HUES48 (cell line): ENCODE measurements at regions not wholly inside any gene's neighbourhood (a gene's known extent, or its start where the extent isn't known, plus 50 kb on each side); places are given as distances from the start of the nearest gene placed in this dataset.

Source experiments
- H3K27ac ChIP-seq: one replicate; pipeline ENCODE4 v1.7.0; 2013; ENCODE audit warnings: low read depth, low read length, inconsistent platforms
- H3K27me3 ChIP-seq: 2 replicates; pipeline ENCODE4 v1.6.1; 2013; ENCODE audit warnings: mild to moderate bottlenecking, low read length; ENCODE audit not compliant: control insufficient read depth, insufficient read depth
- H3K36me3 ChIP-seq: 2 replicates; pipeline ENCODE4 v1.6.1; 2013; ENCODE audit warnings: low read length; ENCODE audit not compliant: control insufficient read depth, insufficient read depth
- H3K4me1 ChIP-seq: 2 replicates; pipeline ENCODE4 v1.6.1; 2013; ENCODE audit warnings: mild to moderate bottlenecking, low read length; ENCODE audit not compliant: control insufficient read depth, insufficient read depth
- H3K4me3 ChIP-seq: 2 replicates; pipeline ENCODE4 v1.5.1; 2013; ENCODE audit warnings: mild to moderate bottlenecking, low read depth, low read length
- H3K9ac ChIP-seq: 2 replicates; pipeline ENCODE4 v1.6.1; 2013; ENCODE audit warnings: mild to moderate bottlenecking, low read depth, low read length, moderate library complexity
- H3K9me3 ChIP-seq: 2 replicates; pipeline ENCODE4 v1.6.1; 2013; ENCODE audit warnings: low read length; ENCODE audit not compliant: control insufficient read depth, insufficient read depth

DNA sequence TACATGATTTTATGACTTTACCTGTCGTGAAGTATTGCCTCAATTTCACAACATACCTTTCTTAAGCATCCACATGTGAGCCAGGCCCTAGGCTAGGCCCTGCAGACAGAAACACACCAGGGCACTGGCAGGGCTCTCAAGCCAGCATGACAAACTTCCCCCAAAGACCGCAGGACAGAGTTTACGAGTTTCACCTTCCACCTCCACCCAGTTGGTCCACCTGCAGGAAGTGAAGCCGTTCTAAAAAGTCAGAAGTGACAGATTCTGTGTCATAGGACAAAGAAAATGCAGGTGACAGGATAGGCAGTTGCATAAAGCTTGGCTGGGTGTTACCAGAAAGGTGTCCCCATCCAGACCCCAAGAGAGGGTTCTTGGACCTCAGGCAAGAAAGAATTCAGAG is 382.3 kb downstream of the PCNX1 start:
- Histone ChIP-seq H3K4me3 (no peak overlapping the region), H3K4me1 (no peaks in the 10 kb centered on the region), H3K9ac (no peak overlapping the region), H3K27ac (no peak overlapping the region), H3K27me3 (no peaks in the 10 kb centered on the region), H3K36me3 (no peaks in the 10 kb centered on the region), H3K9me3 (no peaks in the 10 kb centered on the region)

DNA sequence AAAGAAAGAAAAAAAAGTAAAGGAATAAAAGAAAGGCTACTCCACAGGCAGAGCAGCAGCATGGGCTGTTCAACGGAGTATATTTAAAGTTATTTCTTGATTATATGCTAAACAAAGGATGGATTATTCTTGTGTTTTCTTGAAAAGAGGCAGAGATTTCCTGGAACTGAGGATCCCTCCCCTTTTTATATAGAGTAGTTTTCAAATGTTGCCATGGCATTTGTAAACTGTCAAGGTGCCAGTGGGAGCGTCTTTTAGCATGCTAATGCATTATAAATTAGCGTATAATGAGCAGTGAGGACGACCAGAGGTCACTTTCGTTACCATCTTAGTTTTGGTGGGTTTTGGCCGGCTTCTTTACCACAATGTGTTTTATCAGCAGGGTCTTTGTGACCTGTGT is 383.0 kb downstream of the PCNX1 start:
- Histone ChIP-seq H3K27ac (no peak overlapping the region), H3K36me3 (no peaks in the 10 kb centered on the region), H3K4me1 (no peaks in the 10 kb centered on the region), H3K27me3 (no peaks in the 10 kb centered on the region), H3K9me3 (no peaks in the 10 kb centered on the region), H3K4me3 (no peak overlapping the region), H3K9ac (no peak overlapping the region)

DNA sequence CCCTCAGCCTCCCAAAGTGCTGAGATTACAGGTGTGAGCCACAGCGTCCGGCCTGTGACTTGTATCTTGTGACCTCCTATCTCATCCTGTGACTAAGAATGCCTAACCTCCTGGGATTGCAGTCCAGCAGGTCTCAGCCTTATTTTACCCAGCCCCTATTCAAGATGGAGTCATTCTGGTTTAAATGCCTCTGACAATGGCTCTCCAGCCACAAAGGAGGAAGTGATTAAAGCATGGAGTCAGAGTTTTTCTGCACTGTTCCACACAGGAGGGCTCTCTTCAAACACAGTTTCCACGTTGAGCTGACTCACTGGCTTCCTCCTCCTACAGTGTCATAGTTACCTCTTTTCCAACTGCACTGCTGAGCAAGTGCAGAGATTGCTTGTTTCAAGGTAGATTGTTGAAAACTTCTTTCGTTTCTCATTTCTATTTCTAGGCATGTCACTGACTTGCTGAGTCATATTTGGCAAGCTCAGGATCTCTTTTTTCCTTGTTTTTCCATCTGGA is 383.8 kb downstream of the PCNX1 start:
- Histone ChIP-seq H3K9me3 (no peaks in the 10 kb centered on the region), H3K27me3 (no peaks in the 10 kb centered on the region), H3K36me3 (no peaks in the 10 kb centered on the region), H3K9ac (no peak overlapping the region), H3K27ac (no peak overlapping the region), H3K4me3 (no peak overlapping the region), H3K4me1 (no peaks in the 10 kb centered on the region)

DNA sequence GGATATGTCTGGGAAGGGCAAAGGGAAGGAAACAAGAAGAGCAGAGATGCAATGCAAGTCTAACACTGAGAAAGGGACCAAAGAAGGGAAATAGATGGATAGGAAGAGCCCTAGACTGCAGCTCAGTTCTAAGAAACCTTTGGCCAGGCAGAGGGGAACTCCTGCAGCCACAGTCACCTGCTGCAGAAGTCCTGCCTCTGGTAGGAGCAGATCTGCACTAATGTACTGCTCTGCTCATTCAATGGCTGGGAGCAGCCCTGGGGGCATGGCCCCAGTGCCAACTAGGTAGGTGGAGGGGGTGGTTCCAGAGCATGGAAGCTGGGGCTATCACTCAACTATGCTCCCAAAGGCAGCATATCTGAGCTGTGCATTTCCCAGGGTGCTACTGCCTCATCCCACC is 388.9 kb downstream of the PCNX1 start:
- Histone ChIP-seq H3K4me3 (no peak overlapping the region), H3K9me3 (no peaks in the 10 kb centered on the region), H3K27ac (no peak overlapping the region), H3K27me3 (no peaks in the 10 kb centered on the region), H3K36me3 (no peaks in the 10 kb centered on the region), H3K9ac (no peak overlapping the region), H3K4me1 (no peaks in the 10 kb centered on the region)

DNA sequence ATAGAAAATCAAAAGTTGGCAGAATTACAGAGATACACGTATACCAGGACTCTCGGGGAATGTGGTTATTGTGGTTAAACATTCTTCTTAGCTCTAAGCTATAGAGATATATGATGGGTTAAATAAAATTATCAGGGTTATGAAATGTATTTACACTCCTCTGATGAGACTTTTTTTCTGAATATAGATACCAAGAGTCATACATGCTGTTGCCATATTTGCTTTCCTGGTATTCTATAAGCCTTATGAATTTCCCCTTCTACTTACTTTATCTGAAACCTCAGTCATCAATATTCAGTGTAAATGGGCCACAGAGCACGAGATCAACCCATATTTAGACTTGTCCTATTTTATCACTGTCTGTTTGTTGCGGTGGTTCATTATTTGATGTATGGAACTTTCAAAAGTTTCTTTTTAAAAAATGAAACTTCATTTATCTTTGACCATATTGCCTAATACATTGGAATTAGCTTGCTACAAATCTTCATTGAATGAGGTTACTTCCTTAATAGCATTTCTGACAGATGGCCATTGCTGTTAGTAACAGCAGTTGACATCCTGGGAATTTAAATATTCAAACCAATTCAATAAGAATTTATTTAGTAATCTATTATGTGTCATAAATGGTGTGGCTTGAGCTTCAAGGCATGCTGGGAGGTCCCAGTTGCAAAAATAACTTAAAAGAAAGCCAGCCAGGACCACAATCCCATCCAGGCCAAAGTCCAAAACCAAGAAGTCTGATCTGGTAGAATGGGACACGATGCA is 393.5 kb downstream of the PCNX1 start:
- Histone ChIP-seq H3K36me3 (no peaks in the 10 kb centered on the region), H3K4me3 (no peak overlapping the region), H3K4me1 (no peaks in the 10 kb centered on the region), H3K9ac (no peak overlapping the region), H3K27ac (no peak overlapping the region), H3K9me3 (0 out of 2 replicates have a peak, but pooled peaks cover 5% of the 10 kb centered on the region), H3K27me3 (no peaks in the 10 kb centered on the region)

DNA sequence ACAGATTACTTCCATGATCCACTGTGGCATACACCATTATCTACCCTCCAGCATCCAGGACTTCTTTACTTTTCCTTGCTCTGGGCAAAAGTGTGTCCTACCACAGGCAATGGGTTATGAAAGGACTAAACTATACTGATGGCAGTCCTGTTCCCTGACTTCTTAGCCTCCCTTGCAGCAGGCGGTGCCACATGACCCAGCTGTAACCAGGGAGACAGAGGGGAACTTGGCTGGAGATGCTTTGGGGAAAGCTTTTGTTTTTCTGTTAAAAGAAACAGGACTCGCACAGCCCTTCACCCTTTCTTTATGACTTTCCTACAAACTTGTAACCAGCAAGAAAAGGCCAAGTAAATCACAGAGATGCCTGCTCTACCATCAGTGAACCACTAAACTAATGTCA is 394.4 kb downstream of the PCNX1 start:
- Histone ChIP-seq H3K9ac (no peak overlapping the region), H3K9me3 (0 out of 2 replicates have a peak, but pooled peaks cover 5% of the 10 kb centered on the region), H3K27me3 (no peaks in the 10 kb centered on the region), H3K36me3 (no peaks in the 10 kb centered on the region), H3K4me1 (no peaks in the 10 kb centered on the region), H3K27ac (no peak overlapping the region), H3K4me3 (no peak overlapping the region)

DNA sequence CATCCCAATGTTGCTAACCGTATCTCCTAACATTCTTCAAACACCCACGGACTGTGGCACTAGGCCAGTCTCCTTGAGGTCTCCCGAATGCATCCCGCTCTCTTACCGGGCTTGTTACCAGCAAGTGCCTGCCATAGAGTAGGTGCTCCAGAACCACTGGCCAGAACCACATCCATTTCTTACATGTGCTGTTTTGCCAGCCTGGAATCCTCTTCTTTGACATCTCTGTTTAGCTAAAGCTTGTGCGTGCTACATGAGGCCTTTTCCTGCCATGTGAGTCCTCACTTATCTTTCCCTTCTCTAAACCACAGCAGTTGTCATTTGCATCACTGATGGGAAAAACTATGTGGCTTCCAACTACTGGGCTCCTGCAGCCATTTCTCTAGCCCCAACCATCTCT is 397.4 kb downstream of the PCNX1 start:
- H3K36me3 ChIP-seq, result no peaks in the 10 kb centered on the region
- H3K27me3 ChIP-seq, result no peaks in the 10 kb centered on the region
- no peak overlapping the region for H3K4me3 ChIP-seq
- H3K9ac ChIP-seq, result no peak overlapping the region
- H3K27ac ChIP-seq, result no peak overlapping the region
- H3K9me3 ChIP-seq, result 0 out of 2 replicates have a peak, but pooled peaks cover 5% of the 10 kb centered on the region
- no peaks in the 10 kb centered on the region for H3K4me1 ChIP-seq

DNA sequence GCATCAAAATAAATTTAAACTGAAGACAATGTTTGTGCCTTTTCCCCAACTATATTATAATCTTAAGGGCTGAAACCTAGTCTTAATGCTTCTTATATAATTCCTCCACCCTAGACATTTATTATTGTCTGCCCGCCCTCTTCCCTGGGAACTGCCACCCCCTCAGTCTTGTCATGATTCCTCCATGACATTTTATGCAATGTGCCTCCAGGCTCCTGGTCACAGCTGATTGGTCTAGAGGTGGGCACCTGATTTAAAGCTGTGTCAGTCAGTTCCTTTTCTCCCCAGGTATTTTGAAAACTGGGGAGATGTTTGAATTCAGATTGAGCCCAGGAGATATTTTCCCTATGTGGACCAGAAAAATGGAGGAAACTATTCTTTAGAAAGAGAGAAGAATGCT is 401.4 kb downstream of the PCNX1 start:
- H3K27ac ChIP-seq, result no peak overlapping the region
- no peaks in the 10 kb centered on the region for H3K4me1 ChIP-seq
- no peak overlapping the region for H3K4me3 ChIP-seq
- H3K9ac ChIP-seq, result no peak overlapping the region
- H3K9me3 ChIP-seq, result 0 out of 2 replicates have a peak, but pooled peaks cover 5% of the 10 kb centered on the region
- H3K27me3 ChIP-seq, result no peaks in the 10 kb centered on the region
- H3K36me3 ChIP-seq, result no peaks in the 10 kb centered on the region

DNA sequence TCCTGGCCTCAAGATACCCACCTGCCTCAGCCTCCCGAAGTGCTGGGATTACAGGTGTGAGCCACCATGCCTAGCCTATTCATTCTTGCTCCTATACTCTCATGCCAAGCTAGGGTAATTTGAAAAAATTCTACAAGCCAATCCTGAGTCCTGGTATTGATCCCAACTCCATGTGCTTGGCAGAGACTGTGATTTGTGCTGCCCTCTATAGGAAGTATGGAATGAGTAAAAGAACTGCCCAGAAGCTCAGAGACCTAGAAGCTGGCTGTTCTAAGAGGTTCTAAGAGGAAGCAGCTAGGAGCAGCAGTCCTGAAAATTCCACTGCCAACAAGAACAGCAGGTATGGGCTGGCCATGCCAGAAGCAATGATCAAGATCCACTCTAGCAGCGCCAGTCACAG is 402.5 kb downstream of the PCNX1 start:
- Histone ChIP-seq H3K27ac (no peak overlapping the region), H3K27me3 (no peaks in the 10 kb centered on the region), H3K36me3 (no peaks in the 10 kb centered on the region), H3K4me1 (no peaks in the 10 kb centered on the region), H3K9me3 (0 out of 2 replicates have a peak, but pooled peaks cover 1% of the 10 kb centered on the region), H3K9ac (no peak overlapping the region), H3K4me3 (no peak overlapping the region)

DNA sequence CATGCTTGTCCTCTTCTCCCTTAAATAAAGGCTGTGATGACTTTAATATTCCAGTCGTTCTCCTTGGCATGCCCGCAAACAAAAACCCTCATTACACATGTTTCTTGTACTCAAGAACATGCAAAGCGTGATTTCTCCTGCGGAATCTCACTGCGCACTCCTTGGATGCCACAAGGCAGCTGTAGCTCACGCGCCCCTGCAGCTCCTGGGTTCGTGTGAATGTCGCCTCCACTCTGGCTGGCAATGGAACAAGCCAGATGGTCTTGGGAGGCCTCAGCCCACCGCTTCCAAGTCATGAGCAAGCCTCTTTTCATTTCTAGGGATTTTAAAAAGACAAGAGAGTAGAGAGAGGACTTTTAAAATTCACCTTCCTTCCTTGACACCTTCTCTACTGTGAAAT is 403.8 kb downstream of the PCNX1 start:
- H3K9me3 ChIP-seq, result no peaks in the 10 kb centered on the region
- no peaks in the 10 kb centered on the region for H3K4me1 ChIP-seq
- H3K36me3 ChIP-seq, result no peaks in the 10 kb centered on the region
- H3K4me3 ChIP-seq, result no peak overlapping the region
- H3K9ac ChIP-seq, result no peak overlapping the region
- no peaks in the 10 kb centered on the region for H3K27me3 ChIP-seq
- H3K27ac ChIP-seq, result no peak overlapping the region

DNA sequence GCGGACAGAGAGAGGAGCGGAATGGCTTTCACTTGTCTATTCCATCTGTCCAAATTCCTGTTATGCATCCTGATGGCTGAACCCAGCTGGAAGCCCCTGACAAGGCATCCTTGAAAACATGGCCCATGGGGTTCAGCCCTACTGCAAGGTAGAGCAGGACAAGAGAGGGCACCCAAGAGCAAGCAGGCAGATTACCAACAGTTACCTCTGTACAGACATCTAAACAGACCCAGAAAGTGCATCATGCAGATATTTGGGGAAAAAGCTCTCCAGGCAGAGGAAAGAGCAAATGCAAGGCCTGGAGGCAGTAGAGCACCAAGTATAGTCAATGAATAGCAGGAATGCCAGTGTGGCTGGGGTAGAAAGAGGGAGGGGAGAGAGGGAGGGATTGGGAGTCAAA is 407.5 kb downstream of the PCNX1 start:
- Histone ChIP-seq H3K9me3 (no peaks in the 10 kb centered on the region), H3K36me3 (no peaks in the 10 kb centered on the region), H3K4me1 (peaks cover 4% of the 10 kb centered on the region; the same call in 1 of the 2 replicates), H3K27me3 (no peaks in the 10 kb centered on the region), H3K4me3 (no peak overlapping the region), H3K9ac (no peak overlapping the region), H3K27ac (no peak overlapping the region)
